Karpas-422 (cell line): ENCODE measurements at regions not wholly inside any gene's neighbourhood (a gene's known extent, or its start where the extent isn't known, plus 50 kb on each side); places are given as distances from the start of the nearest gene placed in this dataset.

Source experiments
- DNase-seq: peaks from one replicate; pipeline ENCODE4 v3.0.0-alpha.2; 2015
- H2AFZ ChIP-seq: fragments of 200-600 bp; sonication (generic); 2 replicates; pipeline ENCODE4 v1.6.1; 2014; ENCODE audit warnings: antibody characterized with exemption, low read length, mixed read lengths
- H3K27ac ChIP-seq: fragments of 200-600 bp; sonication (generic); 2 replicates; pipeline ENCODE4 v1.5.1; 2014; ENCODE audit warnings: mild to moderate bottlenecking, low read length, moderate library complexity
- H3K27me3 ChIP-seq: fragments of 200-600 bp; sonication (generic); 2 replicates; pipeline ENCODE4 v1.6.1; 2014; ENCODE audit warnings: low read length, mixed read lengths
- H3K36me3 ChIP-seq: fragments of 200-600 bp; sonication (generic); 2 replicates; pipeline ENCODE4 v1.6.1; 2014; ENCODE audit warnings: low read length, mixed read lengths; ENCODE audit not compliant: insufficient read depth
- H3K4me1 ChIP-seq: fragments of 200-600 bp; sonication (generic); 2 replicates; pipeline ENCODE4 v1.6.1; 2014; ENCODE audit warnings: mild to moderate bottlenecking, low read length, mixed read lengths
- H3K4me2 ChIP-seq: fragments of 200-600 bp; sonication (generic); 2 replicates; pipeline ENCODE4 v1.6.1; 2014; ENCODE audit warnings: low read length, low read depth, mild to moderate bottlenecking; ENCODE audit not compliant: poor library complexity, severe bottlenecking
- H3K4me3 ChIP-seq: fragments of 200-600 bp; sonication (generic); 2 replicates; pipeline ENCODE4 v1.5.1; 2014; ENCODE audit warnings: mild to moderate bottlenecking, antibody characterized with exemption, low read length, mixed read lengths
- H3K79me2 ChIP-seq: fragments of 200-600 bp; sonication (generic); 2 replicates; pipeline ENCODE4 v1.6.1; 2014; ENCODE audit warnings: mild to moderate bottlenecking, low read length, mixed read lengths
- H3K9ac ChIP-seq: fragments of 200-600 bp; sonication (generic); 2 replicates; pipeline ENCODE4 v1.6.0; 2014; ENCODE audit warnings: low read length
- H3K9me2 ChIP-seq: fragments of 200-600 bp; sonication (generic), shearing (Covaris generic); replicated peaks from 2 replicates; pipeline ENCODE4 v1.6.0; 2014; ENCODE audit warnings: mild to moderate bottlenecking, low read length, moderate library complexity; ENCODE audit not compliant: insufficient read depth
- H3K9me3 ChIP-seq: fragments of 300-700, 200-600 bp; sonication (generic); 2 replicates; pipeline ENCODE4 v1.6.1; 2014; ENCODE audit warnings: low read length, mixed read lengths
- H4K20me1 ChIP-seq: fragments of 200-600 bp; sonication (generic); 2 replicates; pipeline ENCODE4 v1.6.1; 2014; ENCODE audit warnings: mild to moderate bottlenecking, antibody characterized with exemption, low read length, low read depth; ENCODE audit not compliant: insufficient read depth

DNA sequence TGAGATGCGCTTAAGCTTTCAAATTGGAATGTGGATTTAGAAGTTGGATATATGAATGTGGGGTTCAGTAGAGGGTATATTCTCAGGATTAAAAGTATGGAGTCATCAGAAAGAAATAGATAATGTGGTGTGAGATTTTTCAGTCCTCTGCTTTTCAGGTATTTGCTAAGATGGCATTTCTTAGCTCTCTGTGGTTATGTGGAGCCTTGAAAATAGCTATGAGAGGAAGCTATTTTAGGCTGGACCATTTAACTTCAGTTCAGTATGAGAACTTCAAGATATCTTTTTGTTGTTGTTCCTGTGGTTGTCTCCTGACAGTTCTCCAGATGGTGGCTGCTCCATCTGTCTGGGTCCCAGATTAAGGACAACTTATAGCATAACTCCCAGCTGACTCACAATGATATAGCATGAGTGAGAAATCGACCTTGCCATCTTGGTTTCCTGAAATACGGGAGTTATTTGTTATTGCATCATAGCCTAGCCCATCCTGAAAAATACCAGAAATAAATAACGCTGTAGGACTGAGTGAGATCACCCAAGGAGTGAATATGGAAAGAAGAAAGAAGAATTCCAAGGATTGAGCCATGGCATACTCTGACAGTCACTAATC lies 461.5 kb downstream of the ANXA1 start:
- Histone ChIP-seq H3K9ac (no peak overlapping the region), H3K79me2 (no peaks in the 10 kb centered on the region), H4K20me1 (no peaks in the 10 kb centered on the region), H2AFZ (no peak overlapping the region), H3K4me1 (no peaks in the 10 kb centered on the region), H3K4me2 (no peak overlapping the region), H3K9me3 (peaks cover 5% of the 10 kb centered on the region; the same call in 1 of the 2 replicates), H3K4me3 (no peak overlapping the region), H3K27me3 (no peaks in the 10 kb centered on the region), H3K9me2 (0 out of 2 replicates have a peak, but pooled peaks cover 4% of the 10 kb centered on the region), H3K36me3 (no peaks in the 10 kb centered on the region), H3K27ac (no peak overlapping the region)
- DNase-seq = no peak

DNA sequence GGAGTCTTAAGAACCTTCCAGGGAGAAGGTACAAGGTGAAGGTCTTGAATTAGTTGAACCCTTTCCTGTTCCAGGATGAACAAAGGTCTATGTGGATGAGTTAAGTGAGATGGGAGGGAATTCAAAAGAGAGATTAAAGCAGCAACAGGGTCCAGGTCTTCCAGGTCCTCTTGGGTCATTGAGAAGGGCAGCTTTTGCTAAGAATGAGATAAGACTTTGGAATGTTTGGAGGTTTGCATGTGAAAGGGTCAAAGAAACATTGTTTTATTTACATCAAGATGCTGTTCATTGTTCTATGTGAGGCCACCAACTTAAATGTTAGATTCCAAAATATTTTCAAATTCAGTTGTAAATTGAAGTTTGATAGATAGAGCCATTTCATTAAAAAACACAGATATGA lies 463.9 kb downstream of the ANXA1 start:
- no peaks in the 10 kb centered on the region for H3K27me3 ChIP-seq
- no peaks in the 10 kb centered on the region for H4K20me1 ChIP-seq
- peaks cover 9% of the 10 kb centered on the region for H3K9me3 ChIP-seq
- no peak overlapping the region for H3K9ac ChIP-seq
- H3K27ac ChIP-seq = no peak overlapping the region
- no peaks in the 10 kb centered on the region for H3K9me2 ChIP-seq
- H3K36me3 ChIP-seq = no peaks in the 10 kb centered on the region
- DNase-seq = no peak
- no peaks in the 10 kb centered on the region for H3K4me1 ChIP-seq
- H3K4me2 ChIP-seq = no peak overlapping the region
- H3K79me2 ChIP-seq = no peaks in the 10 kb centered on the region
- H2AFZ ChIP-seq = no peak overlapping the region
- no peak overlapping the region for H3K4me3 ChIP-seq

DNA sequence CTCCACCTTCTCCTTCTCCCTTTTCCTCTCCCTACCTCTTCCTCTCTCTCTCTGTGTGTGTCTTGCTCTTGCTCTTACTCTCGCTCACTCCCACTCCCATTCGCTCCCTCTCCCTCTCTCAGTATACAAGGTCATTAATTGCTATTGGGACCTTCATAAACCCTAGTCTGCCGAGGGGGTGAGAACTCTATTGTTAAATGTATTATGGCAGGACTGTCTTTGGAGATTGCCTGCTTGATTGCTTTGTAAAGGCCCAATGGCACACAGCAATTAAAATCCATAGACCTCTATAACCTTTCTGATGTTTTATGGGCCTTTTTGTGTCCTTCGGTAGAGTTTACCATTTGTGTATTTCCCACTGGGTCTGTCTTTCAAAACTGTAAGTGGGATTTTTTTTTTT lies 465.9 kb downstream of the ANXA1 start:
- H3K36me3 ChIP-seq = no peaks in the 10 kb centered on the region
- no peaks in the 10 kb centered on the region for H3K27me3 ChIP-seq
- H3K9ac ChIP-seq = no peak overlapping the region
- no peak overlapping the region for H3K27ac ChIP-seq
- H3K4me2 ChIP-seq = no peak overlapping the region
- no peaks in the 10 kb centered on the region for H3K4me1 ChIP-seq
- no peaks in the 10 kb centered on the region for H3K79me2 ChIP-seq
- no peaks in the 10 kb centered on the region for H4K20me1 ChIP-seq
- no peaks in the 10 kb centered on the region for H3K9me2 ChIP-seq
- peaks cover 13% of the 10 kb centered on the region for H3K9me3 ChIP-seq
- no peak overlapping the region for H2AFZ ChIP-seq
- no peak overlapping the region for H3K4me3 ChIP-seq
- DNase-seq = no peak

DNA sequence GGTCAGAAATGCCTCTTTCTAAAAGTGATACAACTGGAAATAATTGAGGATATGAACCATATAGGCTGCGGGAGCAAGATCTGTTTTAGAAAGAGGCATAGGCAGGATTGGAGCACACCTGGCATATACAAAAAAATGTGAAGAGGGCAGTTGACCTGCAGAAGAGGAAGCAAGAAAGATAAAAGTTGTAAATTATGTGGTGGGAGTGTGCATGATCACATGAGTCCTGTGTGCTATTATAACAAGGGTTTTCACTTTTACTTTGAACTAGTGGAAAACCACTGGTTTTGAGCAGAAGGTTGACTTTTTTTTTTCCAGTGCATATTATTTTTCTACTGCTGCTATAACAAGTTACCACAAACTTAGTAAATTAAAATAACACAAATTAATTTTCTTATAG lies 489.3 kb downstream of the ANXA1 start:
- Histone ChIP-seq H3K79me2 (no peaks in the 10 kb centered on the region), H3K4me1 (no peaks in the 10 kb centered on the region), H3K9ac (no peak overlapping the region), H3K9me2 (no peaks in the 10 kb centered on the region), H3K27me3 (no peaks in the 10 kb centered on the region), H2AFZ (no peak overlapping the region), H3K36me3 (no peaks in the 10 kb centered on the region), H4K20me1 (no peaks in the 10 kb centered on the region), H3K27ac (no peak overlapping the region), H3K9me3 (peaks cover 20% of the 10 kb centered on the region), H3K4me3 (no peak overlapping the region), H3K4me2 (no peak overlapping the region)
- DNase-seq = no peak

DNA sequence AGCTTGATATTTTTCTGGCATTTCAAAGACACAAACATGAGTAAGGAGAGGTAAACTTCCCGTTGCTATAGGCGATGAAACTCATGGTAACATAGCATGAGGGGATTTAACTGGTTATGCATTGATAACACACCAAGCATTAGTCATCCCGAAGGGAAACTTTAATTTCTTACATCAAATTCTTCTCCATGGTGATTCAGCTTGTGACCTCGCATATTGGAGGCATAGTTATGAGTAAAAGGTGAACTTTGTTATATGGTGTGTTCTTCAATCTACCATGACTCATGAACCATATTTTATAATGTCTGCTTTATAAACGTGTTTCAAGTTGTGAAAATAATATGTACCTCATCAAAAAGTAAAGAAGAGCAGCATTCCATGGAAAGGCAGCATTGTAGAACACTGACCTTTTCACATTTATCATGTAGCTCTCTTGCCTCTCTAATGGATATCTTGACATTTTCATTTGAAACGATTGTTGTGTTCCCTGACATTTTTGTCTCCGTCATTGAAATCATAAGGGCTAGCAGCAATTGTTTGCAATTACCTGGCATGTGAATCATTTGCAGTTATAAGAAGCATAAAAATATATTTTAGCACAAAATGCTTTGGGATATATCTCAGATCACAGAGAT lies 491.8 kb downstream of the ANXA1 start:
- Histone ChIP-seq H3K4me3 (no peak overlapping the region), H2AFZ (no peak overlapping the region), H3K9me3 (peaks cover 4% of the 10 kb centered on the region), H3K4me2 (no peak overlapping the region), H3K36me3 (no peaks in the 10 kb centered on the region), H3K27me3 (no peaks in the 10 kb centered on the region), H3K9me2 (no peaks in the 10 kb centered on the region), H4K20me1 (no peaks in the 10 kb centered on the region), H3K9ac (no peak overlapping the region), H3K4me1 (no peaks in the 10 kb centered on the region), H3K79me2 (no peaks in the 10 kb centered on the region), H3K27ac (no peak overlapping the region)
- no peak for DNase-seq

DNA sequence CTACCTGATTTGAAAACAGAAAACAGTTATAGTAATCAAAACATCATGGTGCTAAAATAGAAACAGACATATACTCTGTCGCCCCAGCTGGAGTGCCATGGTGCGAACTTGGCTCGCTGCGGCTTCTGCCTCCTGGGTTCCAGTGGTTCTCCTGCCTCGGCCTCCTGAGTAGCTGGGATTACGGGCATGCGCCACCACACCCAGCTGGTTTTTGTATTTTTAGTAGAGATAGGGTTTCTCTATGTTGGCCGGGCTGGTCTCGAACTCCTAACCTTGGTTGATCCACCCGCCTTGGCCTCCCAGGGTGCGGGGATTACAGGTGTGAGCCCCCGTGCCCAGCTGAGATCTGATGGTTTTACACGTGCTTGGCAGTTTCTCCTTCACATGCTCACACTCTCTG lies 495.9 kb downstream of the ANXA1 start:
- no peak for DNase-seq
- Histone ChIP-seq H3K4me3 (no peak overlapping the region), H3K36me3 (no peaks in the 10 kb centered on the region), H3K4me1 (no peaks in the 10 kb centered on the region), H3K9me3 (peaks cover 3% of the 10 kb centered on the region; the same call in 1 of the 2 replicates), H3K27me3 (no peaks in the 10 kb centered on the region), H3K9me2 (no peaks in the 10 kb centered on the region), H3K27ac (no peak overlapping the region), H3K79me2 (no peaks in the 10 kb centered on the region), H3K9ac (no peak overlapping the region), H2AFZ (no peak overlapping the region), H3K4me2 (no peak overlapping the region), H4K20me1 (no peaks in the 10 kb centered on the region)

DNA sequence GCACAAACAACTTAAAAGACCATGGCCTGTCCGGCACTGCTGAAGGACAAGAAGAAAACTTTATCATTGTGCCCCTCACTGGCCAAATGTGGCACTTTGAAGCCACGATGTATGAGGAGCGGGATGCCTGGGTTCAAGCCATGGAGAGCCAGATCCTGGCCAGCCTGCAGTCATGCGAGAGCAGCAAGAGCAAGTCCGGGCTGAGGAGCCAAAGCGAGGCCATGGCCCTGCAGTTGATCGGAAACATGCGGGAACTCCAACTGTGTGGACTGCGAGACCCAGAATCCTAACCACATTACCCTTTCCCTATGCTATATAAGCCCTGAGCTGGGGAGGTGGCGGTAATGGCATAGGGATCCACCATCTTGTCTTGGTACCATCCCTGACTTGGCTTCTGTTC lies 497.9 kb downstream of the ANXA1 start:
- no peak overlapping the region for H3K9ac ChIP-seq
- no peaks in the 10 kb centered on the region for H3K27me3 ChIP-seq
- H3K79me2 ChIP-seq = no peaks in the 10 kb centered on the region
- no peak for DNase-seq
- H3K27ac ChIP-seq = no peak overlapping the region
- no peaks in the 10 kb centered on the region for H3K4me1 ChIP-seq
- H2AFZ ChIP-seq = no peak overlapping the region
- H3K9me3 ChIP-seq = peaks cover 6% of the 10 kb centered on the region; the same call in 1 of the 2 replicates
- H3K9me2 ChIP-seq = no peaks in the 10 kb centered on the region
- H4K20me1 ChIP-seq = no peaks in the 10 kb centered on the region
- H3K4me3 ChIP-seq = no peak overlapping the region
- H3K4me2 ChIP-seq = no peak overlapping the region
- no peaks in the 10 kb centered on the region for H3K36me3 ChIP-seq

DNA sequence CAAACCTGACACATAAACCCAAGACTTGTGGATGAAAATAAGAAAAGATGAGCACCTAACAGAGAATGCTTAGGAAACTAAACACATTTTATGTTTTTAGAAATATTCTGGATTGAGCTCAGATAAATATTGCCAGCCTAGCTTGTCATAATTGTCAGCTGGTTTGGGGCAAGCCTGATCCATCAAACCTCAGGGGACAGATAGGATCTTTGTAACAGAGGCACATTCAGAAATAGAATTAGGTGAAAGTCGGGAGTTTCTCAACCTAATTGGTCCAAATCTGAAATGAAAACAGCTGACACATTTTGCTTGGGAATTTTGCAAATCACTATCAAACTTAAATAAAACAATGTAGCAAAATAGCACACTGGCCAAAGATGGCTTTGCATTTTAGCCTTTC lies 503.7 kb downstream of the ANXA1 start:
- H3K4me3 ChIP-seq = no peak overlapping the region
- no peaks in the 10 kb centered on the region for H3K4me1 ChIP-seq
- DNase-seq = no peak
- no peak overlapping the region for H3K27ac ChIP-seq
- no peak overlapping the region for H2AFZ ChIP-seq
- no peak overlapping the region for H3K4me2 ChIP-seq
- H3K36me3 ChIP-seq = no peaks in the 10 kb centered on the region
- H3K9me2 ChIP-seq = no peaks in the 10 kb centered on the region
- no peaks in the 10 kb centered on the region for H4K20me1 ChIP-seq
- H3K79me2 ChIP-seq = no peaks in the 10 kb centered on the region
- H3K27me3 ChIP-seq = no peaks in the 10 kb centered on the region
- peaks cover 12% of the 10 kb centered on the region; the same call in 1 of the 2 replicates for H3K9me3 ChIP-seq
- no peak overlapping the region for H3K9ac ChIP-seq
